SK-N-MC (cell line): ENCODE measurements at regions not wholly inside any gene's neighbourhood (a gene's known extent, or its start where the extent isn't known, plus 50 kb on each side); places are given as distances from the start of the nearest gene placed in this dataset.

ENCODE experiments used
- EZH2 ChIP-seq: fragments of 200-600 bp; sonication (generic); IDR thresholded peaks from one replicate; pipeline ENCODE4 v1.6.1; 2017; ENCODE audit warnings: antibody characterized with exemption
- POLR2AphosphoS5 ChIP-seq: IDR thresholded peaks from 2 replicates; pipeline ENCODE4 v1.6.1; 2012; ENCODE audit warnings: mild to moderate bottlenecking, low read depth, low read length, borderline replicate concordance

- TF ChIP-seq POLR2AphosphoS5 (no peak), EZH2 (no peak)
Measured at GRCh38 chr14:53252141-53252540, 99.0 kb upstream of the DDHD1 start.
